Keratinocyte (primary cell): ENCODE measurements at regions not wholly inside any gene's neighbourhood (a gene's known extent, or its start where the extent isn't known, plus 50 kb on each side); places are given as distances from the start of the nearest gene placed in this dataset.

ENCODE experiments used
- DNase-seq: peaks from one replicate; pipeline ENCODE4 v3.0.0-alpha.2; 2011; ENCODE audit warnings: low read depth, missing footprints, low spot score
- FAIRE-seq: peaks from 2 replicates; lab custom pipeline; 2011; peaks lifted over from hg19 to GRCh38; lab: Jason Lieb, UNC
- H2AFZ ChIP-seq: 2 replicates; pipeline ENCODE4 v1.6.0; 2012; ENCODE audit warnings: low read length, control low read depth, inconsistent platforms; ENCODE audit not compliant: control insufficient read depth
- H3K27ac ChIP-seq: 2 replicates; pipeline ENCODE4 v1.5.1; 2011; ENCODE audit warnings: low read length; ENCODE audit not compliant: control insufficient read depth, insufficient read depth
- H3K27me3 ChIP-seq: 3 replicates; pipeline ENCODE4 v1.6.0; 2011; ENCODE audit warnings: low read length; ENCODE audit not compliant: control insufficient read depth, insufficient read depth; ENCODE audit errors: extremely low read depth
- H3K36me3 ChIP-seq, 2 experiments: 2 replicates in 1 of 2; 3 replicates in 1 of 2; pipeline ENCODE4 v1.5.1; 2011; ENCODE audit warnings: low read length in 2 of 2, mild to moderate bottlenecking in 1 of 2; ENCODE audit not compliant: control insufficient read depth in 2 of 2, insufficient read depth in 2 of 2; ENCODE audit errors: extremely low read depth in 1 of 2
- H3K4me1 ChIP-seq: 3 replicates; pipeline ENCODE4 v1.5.1; 2011; ENCODE audit warnings: low read length; ENCODE audit not compliant: control insufficient read depth, insufficient read depth; ENCODE audit errors: extremely low read depth
- H3K4me2 ChIP-seq: 3 replicates; pipeline ENCODE4 v1.6.0; 2011; ENCODE audit warnings: low read depth, low read length; ENCODE audit not compliant: control insufficient read depth, insufficient read depth; ENCODE audit errors: extremely low read depth
- H3K4me3 ChIP-seq, 3 experiments: fragments of 200-600 bp in 1 of 3; sonication (generic) in 1 of 3; 2 replicates in 2 of 3; 3 replicates in 1 of 3; pipeline ENCODE4 v1.5.1; 2011 to 2016; ENCODE audit warnings: low read length in 3 of 3, mild to moderate bottlenecking in 3 of 3, control low read depth in 2 of 3, inconsistent platforms in 1 of 3, low read depth in 1 of 3, mixed read lengths in 1 of 3, mixed run types in 1 of 3, moderate library complexity in 1 of 3; ENCODE audit not compliant: control insufficient read depth in 2 of 3, insufficient read depth in 2 of 3; ENCODE audit errors: extremely low read depth in 1 of 3
- H3K79me2 ChIP-seq: 2 replicates; pipeline ENCODE4 v1.6.0; 2012; ENCODE audit warnings: low read length; ENCODE audit not compliant: control insufficient read depth, insufficient read depth
- H3K9ac ChIP-seq: 3 replicates; pipeline ENCODE4 v1.6.0; 2011; ENCODE audit warnings: low read length; ENCODE audit not compliant: control insufficient read depth, insufficient read depth; ENCODE audit errors: extremely low read depth
- H3K9me1 ChIP-seq: 3 replicates; pipeline ENCODE4 v1.6.0; 2011; ENCODE audit warnings: low read length; ENCODE audit not compliant: control insufficient read depth, insufficient read depth; ENCODE audit errors: extremely low read depth
- H3K9me3 ChIP-seq: 2 replicates; pipeline ENCODE4 v1.5.1; 2012; ENCODE audit warnings: low read depth, low read length; ENCODE audit not compliant: control insufficient read depth
- H4K20me1 ChIP-seq: 3 replicates; pipeline ENCODE4 v1.6.0; 2011; ENCODE audit warnings: low read length; ENCODE audit not compliant: control insufficient read depth, insufficient read depth; ENCODE audit errors: extremely low read depth
- EZH2 ChIP-seq: IDR thresholded peaks from one replicate; pipeline ENCODE4 v1.6.1; 2012; ENCODE audit warnings: inconsistent platforms, mild to moderate bottlenecking, low read length, moderate library complexity
- dilution Hi-C: fragments of 300-500 bp; cut with MboI; formaldehyde crosslinking; loops from one replicate; pipeline ENCODE4 v1.7.0; 2020; ENCODE audit warnings: low sequenced_read_pairs; ENCODE audit not compliant: extremely low pct_ligation_motif_present
- TF ChIP-seq, protein P1 (sequence below), 3 experiments: IDR thresholded peaks in 1 of 3; conservative IDR thresholded peaks in 1 of 3; optimal IDR thresholded peaks in 1 of 3; 2 replicates in 2 of 3; 3 replicates in 1 of 3; pipeline versions ENCODE3 to v1.5.1; 2011; ENCODE audit warnings: low read length in 3 of 3, mild to moderate bottlenecking in 3 of 3, moderate library complexity in 2 of 3, control low read depth in 1 of 3, inconsistent platforms in 1 of 3; ENCODE audit not compliant: insufficient read depth in 2 of 3; ENCODE audit errors: extremely low read depth in 1 of 3

DNA sequence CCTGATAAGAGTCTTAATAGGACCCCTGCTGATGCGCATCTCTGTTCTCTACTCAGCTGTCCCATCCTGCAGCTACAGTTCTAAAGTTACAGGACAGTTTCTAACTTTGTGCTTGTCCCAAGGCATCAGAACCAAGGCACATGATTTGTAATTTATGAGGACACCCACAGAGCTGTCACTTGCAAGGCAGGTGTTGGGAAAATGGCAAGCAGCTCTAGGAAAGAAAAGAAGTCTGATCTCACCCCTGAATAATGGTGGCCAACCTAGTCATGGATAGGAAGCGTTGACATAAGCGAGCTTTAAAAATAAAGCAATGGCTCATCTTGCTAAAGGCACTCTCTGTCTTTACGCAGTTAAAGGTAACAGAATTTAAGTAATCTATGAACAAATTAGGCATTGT lies 127.6 kb upstream of the VGLL2 start:
- no peaks in the 10 kb centered on the region for H3K27me3 ChIP-seq
- no peak for FAIRE-seq
- H3K9me1 ChIP-seq, result no peaks in the 10 kb centered on the region
- H3K4me3 ChIP-seq, result no peak overlapping the region
- H3K36me3 ChIP-seq, result no peaks in the 10 kb centered on the region
- H3K9ac ChIP-seq, result no peak overlapping the region
- no peaks in the 10 kb centered on the region for H3K4me1 ChIP-seq
- no peaks in the 10 kb centered on the region for H3K9me3 ChIP-seq
- no peak for DNase-seq
- TF ChIP-seq, protein P1, sequence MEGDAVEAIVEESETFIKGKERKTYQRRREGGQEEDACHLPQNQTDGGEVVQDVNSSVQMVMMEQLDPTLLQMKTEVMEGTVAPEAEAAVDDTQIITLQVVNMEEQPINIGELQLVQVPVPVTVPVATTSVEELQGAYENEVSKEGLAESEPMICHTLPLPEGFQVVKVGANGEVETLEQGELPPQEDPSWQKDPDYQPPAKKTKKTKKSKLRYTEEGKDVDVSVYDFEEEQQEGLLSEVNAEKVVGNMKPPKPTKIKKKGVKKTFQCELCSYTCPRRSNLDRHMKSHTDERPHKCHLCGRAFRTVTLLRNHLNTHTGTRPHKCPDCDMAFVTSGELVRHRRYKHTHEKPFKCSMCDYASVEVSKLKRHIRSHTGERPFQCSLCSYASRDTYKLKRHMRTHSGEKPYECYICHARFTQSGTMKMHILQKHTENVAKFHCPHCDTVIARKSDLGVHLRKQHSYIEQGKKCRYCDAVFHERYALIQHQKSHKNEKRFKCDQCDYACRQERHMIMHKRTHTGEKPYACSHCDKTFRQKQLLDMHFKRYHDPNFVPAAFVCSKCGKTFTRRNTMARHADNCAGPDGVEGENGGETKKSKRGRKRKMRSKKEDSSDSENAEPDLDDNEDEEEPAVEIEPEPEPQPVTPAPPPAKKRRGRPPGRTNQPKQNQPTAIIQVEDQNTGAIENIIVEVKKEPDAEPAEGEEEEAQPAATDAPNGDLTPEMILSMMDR (optimal IDR thresholded peaks at IDR 0.05 in 1 of 3, IDR thresholded peaks at IDR 0.05 in 1 of 3, conservative IDR thresholded peaks at IDR 0.05 in 1 of 3; ENCODE audit: extremely low read depth in 1 of 3, insufficient read depth in 2 of 3, low read length in 3 of 3), result no peak
- TF ChIP-seq EZH2, result no peak
- no peak overlapping the region for H3K4me2 ChIP-seq
- H3K79me2 ChIP-seq, result no peaks in the 10 kb centered on the region
- no peaks in the 10 kb centered on the region for H4K20me1 ChIP-seq
- dilution Hi-C loops, result no loop called here
- H3K27ac ChIP-seq, result no peak overlapping the region
- H2AFZ ChIP-seq, result no peak overlapping the region

DNA sequence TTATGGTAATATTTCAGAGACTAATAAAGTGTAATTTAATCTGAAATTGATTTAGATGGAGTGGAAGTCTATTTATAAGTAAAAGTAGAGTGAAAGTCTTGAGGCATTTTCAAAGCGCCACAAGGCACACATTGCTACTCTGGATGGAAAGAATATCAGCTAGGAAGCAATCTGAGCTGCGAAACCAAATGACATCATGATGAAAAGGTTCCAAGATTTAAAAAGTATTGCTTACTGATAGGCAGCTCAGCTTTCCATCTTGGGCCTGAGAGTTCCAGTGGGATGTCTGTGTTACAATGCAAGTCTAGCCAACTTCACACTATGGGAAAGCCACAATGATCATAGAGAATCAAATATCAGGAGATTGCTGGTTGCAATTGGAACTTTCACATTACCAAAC lies 126.9 kb upstream of the VGLL2 start:
- TF ChIP-seq, protein P1 (optimal IDR thresholded peaks at IDR 0.05 in 1 of 3, IDR thresholded peaks at IDR 0.05 in 1 of 3, conservative IDR thresholded peaks at IDR 0.05 in 1 of 3; ENCODE audit: extremely low read depth in 1 of 3, insufficient read depth in 2 of 3, low read length in 3 of 3), result no peak
- TF ChIP-seq EZH2, result no peak
- no peak for FAIRE-seq
- dilution Hi-C loops, result no loop called here

More for the DNA sequence above, 126.9 kb upstream of the VGLL2 start:
- Histone ChIP-seq H3K36me3 (no peaks in the 10 kb centered on the region), H3K9ac (no peak overlapping the region), H3K79me2 (no peaks in the 10 kb centered on the region), H3K27ac (no peak overlapping the region), H3K9me3 (no peaks in the 10 kb centered on the region), H3K4me1 (no peaks in the 10 kb centered on the region), H3K4me3 (no peak overlapping the region), H2AFZ (no peak overlapping the region), H3K4me2 (no peak overlapping the region), H3K9me1 (no peaks in the 10 kb centered on the region), H3K27me3 (no peaks in the 10 kb centered on the region), H4K20me1 (no peaks in the 10 kb centered on the region)
- no peak for DNase-seq
